HG02870 (cell line): ENCODE measurements at regions not wholly inside any gene's neighbourhood (a gene's known extent, or its start where the extent isn't known, plus 50 kb on each side); places are given as distances from the start of the nearest gene placed in this dataset.

ENCODE experiments used
- ATAC-seq: cut with Tn5 transposase; IDR thresholded peaks from one replicate; pipeline ENCODE4 v1.9.1; 2021; ENCODE audit warnings: mild to moderate bottlenecking, moderate library complexity; ENCODE audit not compliant: unreplicated experiment

- no peak for ATAC-seq
Observed at GRCh38 chr2:216808805-216809425, 50.9 kb downstream of the TNP1 start.

DNA sequence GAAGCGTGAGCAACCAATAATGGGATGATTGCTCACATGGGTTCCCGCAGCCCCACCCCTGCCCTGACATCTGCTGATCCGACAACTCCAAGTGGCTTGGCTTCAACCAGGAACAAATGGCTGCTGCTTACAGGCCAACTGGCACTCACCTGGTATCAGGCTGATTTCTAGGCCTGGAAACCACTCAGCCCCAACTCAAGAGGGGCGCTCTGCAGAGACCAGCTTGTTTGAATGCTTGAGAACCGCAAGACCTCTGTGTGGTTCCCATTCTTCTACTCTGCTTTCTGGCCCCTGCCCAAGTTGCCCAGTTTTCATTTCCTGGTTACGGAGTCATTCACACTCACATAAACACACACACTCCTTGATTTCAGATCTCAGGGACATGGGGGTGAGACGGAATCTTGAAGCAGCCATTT is 52.0 kb downstream of the TNP1 start:
- ATAC-seq: no peak

DNA sequence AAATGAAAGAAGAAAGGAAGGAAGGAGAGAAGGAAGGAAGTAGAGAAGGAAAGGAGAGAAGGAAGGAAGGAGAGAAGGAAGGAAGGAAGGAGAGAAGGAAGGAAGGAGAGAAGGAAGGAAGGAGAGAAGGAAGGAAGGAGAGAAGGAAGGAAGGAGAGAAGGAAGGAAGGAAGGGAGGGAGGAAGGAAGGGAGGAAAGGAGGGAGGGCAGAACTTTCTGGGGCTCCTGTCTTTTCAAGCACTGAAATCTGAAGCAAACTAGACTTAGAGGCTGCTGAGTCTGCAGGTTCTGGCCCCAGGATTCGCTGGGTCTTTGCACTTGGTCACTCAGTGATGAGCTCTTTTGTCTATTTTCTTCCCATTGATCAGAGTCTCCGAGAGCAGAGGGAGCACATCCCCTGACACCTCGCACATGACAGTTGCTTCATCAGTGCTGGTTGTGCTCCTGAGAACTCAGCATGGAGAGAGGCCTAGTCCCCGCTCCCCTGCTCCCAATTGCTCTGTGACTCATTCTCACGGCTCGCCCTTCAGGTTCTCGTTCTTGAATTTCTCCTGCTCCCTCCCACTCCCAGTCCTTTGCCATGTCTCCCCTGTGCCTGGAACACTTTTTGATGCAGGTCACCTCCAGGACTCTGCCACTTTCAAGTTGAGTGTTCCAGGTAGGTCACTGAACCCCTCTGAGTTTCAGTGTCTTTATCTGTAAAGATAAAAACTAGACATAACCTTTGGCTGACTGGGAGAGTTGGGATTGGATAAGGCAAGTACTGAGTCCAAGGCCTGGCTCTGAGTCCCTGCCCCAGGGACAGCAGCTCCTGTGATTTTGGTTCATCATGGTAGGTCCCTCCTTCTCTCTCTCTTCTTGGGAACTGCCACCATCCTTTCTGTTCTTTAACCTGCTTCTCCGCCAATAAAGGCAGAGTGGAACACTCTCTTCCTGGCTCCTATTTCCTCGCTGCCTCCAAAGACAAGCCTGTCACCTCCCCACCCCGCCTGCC is 55.2 kb downstream of the TNP1 start:
- no peak for ATAC-seq

DNA sequence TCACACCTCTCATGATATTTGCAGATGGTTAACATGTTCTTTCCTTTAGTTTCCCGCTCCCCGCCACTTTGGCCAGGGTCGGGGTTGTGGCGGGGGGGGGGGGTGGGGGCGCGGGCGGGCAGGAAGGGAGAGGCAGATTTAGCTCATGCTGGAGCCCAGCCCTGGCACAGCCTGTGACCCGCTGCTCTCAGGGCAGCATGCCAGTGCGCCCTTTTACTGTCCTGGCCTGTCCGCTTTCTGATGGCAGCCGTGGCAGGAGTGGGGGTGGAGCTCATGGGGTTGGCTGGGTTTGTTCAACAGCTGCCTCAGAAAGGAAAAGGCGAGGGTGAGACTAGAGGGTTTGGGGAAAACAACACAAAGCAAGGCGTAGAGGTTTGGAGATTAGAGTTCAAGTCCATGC is 56.1 kb downstream of the TNP1 start:
- no peak for ATAC-seq

GRCh38 chr2:216802516-216803215 is 57.2 kb downstream of the TNP1 start:
- no peak for ATAC-seq

- no peak for ATAC-seq
Observed at GRCh38 chr2:216800836-216801235, 59.0 kb downstream of the TNP1 start.

GRCh38 chr2:216799873-216800431 is 59.9 kb downstream of the TNP1 start:
- no peak for ATAC-seq

- no peak for ATAC-seq
Observed at GRCh38 chr2:216796115-216796840, 63.6 kb downstream of the TNP1 start.

DNA sequence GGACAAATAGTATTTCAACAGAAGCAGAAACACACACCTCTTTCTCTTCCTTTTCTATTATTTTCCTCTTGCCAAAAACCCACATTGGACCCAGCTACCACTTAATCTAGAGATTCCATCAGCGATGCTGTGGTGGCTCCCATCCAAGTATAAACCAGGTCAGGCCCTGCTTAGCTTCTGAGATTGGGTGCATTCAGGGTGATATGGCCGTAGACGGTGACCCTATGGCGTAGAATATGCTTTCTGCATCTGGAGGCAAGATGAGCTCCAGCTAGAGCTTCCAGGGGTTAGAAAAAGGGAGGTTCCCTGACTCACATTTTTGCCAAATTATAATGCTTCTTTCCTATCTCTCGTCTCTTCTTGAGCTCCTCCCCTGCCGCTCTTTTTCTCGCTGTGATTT is 66.5 kb downstream of the TNP1 start:
- ATAC-seq: no peak

GRCh38 chr2:216792222-216793021 is 67.4 kb downstream of the TNP1 start:
- no peak for ATAC-seq

DNA sequence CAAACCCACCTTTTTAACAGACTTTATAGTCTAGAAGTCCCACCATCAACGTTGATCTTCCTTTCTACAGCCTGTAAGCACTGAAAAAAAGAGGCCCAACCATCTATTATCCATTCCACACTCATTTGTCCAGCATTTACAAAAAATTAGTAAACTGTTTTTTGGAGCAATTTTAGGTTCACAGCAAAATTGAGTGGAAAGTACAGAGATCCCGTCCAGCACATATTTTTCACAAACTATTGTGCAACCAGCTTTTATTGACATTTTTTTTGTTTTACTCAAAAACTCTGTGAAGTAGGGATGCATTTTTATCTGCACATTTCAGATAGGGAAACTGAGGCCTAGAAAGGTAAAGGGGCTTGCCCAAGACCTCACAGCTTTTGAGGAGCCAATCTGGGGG is 68.6 kb downstream of the TNP1 start:
- ATAC-seq: no peak

DNA sequence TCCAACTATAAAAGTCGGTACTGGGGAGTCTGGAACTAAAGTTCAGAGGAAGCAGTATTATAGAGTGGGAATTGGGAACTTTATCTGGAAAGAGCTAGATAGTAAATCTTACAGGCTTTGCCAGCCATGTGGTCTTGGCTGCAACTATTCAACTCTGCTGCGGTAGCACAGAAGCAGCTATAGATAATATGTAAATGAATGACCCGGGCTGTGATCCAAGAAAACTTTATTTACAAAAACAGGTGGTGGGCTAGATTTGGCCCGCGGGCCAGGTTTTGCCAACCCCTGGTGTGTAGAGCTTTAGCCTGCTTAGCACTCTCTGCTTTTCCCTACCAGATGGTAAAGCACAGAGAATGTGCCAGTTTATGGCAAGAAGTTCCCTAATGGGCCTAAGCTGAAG is 70.8 kb downstream of the TNP1 start:
- no peak for ATAC-seq

DNA sequence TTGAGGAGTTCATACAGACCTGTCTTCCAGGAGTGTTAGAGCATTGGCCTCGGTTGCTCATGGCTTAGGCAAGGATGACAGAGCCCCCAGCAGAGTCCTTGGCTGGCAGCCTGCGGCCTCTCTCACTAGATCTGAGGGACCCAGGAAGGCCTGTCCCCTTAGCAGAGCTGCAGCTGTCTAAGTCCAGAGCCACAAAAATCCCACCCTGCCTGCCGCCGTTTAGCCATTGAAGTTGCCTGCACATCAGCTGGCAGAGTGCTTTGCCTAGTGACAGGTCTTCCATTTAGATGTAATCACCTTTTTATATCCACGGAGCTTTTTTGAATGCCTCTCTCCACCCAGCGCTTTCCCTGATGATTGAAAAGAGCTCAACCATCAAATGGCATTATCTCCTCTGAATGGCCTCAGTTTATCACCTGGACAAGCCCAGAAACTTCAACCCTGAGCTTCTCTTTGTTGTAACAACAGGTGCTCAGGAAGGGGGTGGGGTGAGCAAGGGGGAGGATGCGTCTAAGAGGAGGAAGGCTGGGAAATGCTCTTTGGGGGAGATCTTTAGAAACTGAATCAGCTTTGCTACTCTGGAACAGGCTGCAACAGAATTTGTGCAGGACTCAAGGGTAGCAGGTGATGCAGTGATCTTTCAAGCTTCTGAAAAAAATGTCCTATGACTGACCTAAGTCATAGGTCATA is 71.9 kb downstream of the TNP1 start:
- no peak for ATAC-seq

GRCh38 chr2:216786676-216787075 is 73.2 kb downstream of the TNP1 start:
- ATAC-seq: no peak

GRCh38 chr2:216784456-216784855 is 75.4 kb downstream of the TNP1 start:
- ATAC-seq: no peak

GRCh38 chr2:216781709-216782108 is 78.2 kb downstream of the TNP1 start:
- no peak for ATAC-seq

DNA sequence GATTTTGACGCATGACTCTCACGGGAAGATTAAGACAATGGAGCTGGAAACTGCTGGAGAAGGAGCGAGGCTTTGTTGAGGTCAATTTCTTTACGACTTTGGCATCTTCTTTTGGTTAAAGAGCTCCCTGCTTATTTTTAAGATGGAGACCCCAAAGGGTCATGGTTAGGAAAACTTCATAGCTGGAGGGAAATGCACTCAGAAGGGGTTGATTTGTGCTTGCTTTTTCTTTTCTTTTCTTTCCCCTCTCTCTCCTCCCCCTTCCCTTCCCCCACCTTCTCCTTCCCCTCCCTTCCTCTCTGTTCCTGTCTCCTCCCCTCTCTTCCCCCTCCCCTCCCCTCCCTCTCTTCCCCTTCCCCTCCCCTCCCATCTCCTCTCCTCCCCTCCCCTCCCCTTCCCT is 79.0 kb downstream of the TNP1 start:
- no peak for ATAC-seq

DNA sequence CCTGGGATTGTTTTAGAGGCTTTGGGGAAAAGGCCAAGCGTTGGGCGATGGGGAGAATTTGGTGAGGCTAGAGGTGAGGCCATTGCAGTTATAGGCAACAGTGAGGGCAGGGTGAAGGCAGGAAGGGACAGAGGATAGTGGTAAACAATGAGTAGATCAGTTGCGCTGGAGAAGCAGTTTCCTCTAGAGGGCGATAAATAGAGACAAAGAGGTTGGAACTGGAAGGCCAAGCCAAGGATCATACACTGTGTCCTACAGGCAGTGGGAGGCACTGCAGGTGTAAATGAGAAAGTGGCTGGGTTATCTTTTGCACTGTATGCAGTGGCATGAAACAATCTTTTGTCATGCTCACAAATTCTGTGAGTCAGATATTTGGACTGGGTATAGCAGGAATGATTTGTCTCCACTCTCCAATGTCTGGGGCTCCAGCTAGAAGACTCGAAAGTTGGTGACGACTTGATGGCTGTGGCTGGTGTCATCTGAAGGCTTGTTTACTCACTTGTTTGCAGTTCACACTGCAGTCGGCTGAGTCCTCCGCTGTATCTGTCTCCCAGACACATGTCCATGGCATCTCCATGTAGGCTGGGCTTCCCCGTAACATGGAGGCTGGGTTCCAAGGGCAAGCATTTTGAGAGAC is 82.1 kb downstream of the TNP1 start:
- peak; percentile 98 for ATAC-seq
